RWPE2 (cell line): ENCODE measurements at regions not wholly inside any gene's neighbourhood (a gene's known extent, or its start where the extent isn't known, plus 50 kb on each side); places are given as distances from the start of the nearest gene placed in this dataset.
"Not testable (repeated sequence)": the region's sequence is repeated elsewhere in the genome, so short reads cannot be mapped to it uniquely, and the experiment has no call there.

ENCODE experiments used
- ATAC-seq: fragments of 200-7000 bp; cut with Tn5 transposase; 3 replicates; pipeline ENCODE4 v1.9.1; 2021; ENCODE audit warnings: low read depth
- DNase-seq: peaks from one replicate; pipeline ENCODE4 v3.0.0-alpha.2; 2020; ENCODE audit warnings: low spot score
- H3K27ac ChIP-seq: fragments of 450-650 bp; 2 replicates; pipeline ENCODE4 v1.5.1; 2017; ENCODE audit warnings: mild to moderate bottlenecking; ENCODE audit not compliant: poor library complexity, severe bottlenecking
- H3K27me3 ChIP-seq: fragments of 250-450 bp; sonication (Bioruptor Pico); 2 replicates; pipeline ENCODE4 v1.5.1; 2021; ENCODE audit warnings: mild to moderate bottlenecking, moderate library complexity; ENCODE audit not compliant: insufficient read depth, poor library complexity, severe bottlenecking
- H3K36me3 ChIP-seq: fragments of 250-450 bp; sonication (Bioruptor Pico); 2 replicates; pipeline ENCODE4 v1.5.1; 2020; ENCODE audit warnings: low read depth, mild to moderate bottlenecking, moderate library complexity
- H3K4me1 ChIP-seq: fragments of 250-450 bp; sonication (Bioruptor Pico); 2 replicates; pipeline ENCODE4 v1.5.1; 2021; ENCODE audit warnings: mild to moderate bottlenecking, moderate library complexity; ENCODE audit not compliant: insufficient read depth, poor library complexity, severe bottlenecking
- H3K4me3 ChIP-seq: fragments of 250-450 bp; sonication (Bioruptor Pico); 2 replicates; pipeline ENCODE4 v1.5.1; 2021; ENCODE audit warnings: mild to moderate bottlenecking, moderate library complexity; ENCODE audit not compliant: severe bottlenecking
- H3K9me3 ChIP-seq: fragments of 250-450 bp; sonication (Bioruptor Pico); 2 replicates; pipeline ENCODE4 v1.5.1; 2021; ENCODE audit warnings: mild to moderate bottlenecking, moderate library complexity; ENCODE audit not compliant: severe bottlenecking
- TF ChIP-seq, protein P1 (sequence below): fragments of 450-650 bp; IDR thresholded peaks from one replicate; pipeline ENCODE4 v1.5.1; 2017; ENCODE audit warnings: mild to moderate bottlenecking, moderate library complexity; ENCODE audit not compliant: poor library complexity, severe bottlenecking

DNA sequence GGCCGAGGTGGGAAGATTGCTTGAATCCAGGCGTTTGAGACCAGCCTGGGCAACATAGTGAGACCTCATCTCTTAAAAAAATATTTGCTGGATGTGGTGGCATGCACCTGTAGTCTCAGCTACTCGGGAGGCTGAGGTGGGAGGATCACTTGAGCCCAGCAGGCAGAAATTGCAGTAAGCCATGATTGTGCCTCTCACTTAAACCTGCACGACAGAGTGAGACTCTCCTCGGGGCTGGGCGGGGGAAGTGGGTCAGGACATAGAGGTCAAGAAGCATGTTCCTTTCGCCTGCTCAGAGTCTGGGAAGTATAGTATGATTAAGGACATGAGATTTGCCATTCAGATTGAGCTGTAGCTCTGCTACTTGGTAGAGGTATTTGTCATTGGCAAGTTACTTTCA, 52.3 kb downstream of the SEPTIN7 start:
- not testable (repeated sequence) for ATAC-seq, H3K27me3 ChIP-seq, DNase-seq, H3K4me1 ChIP-seq, H3K9me3 ChIP-seq, H3K4me3 ChIP-seq, H3K27ac ChIP-seq
- peaks cover 25% of the 10 kb centered on the region for H3K36me3 ChIP-seq

DNA sequence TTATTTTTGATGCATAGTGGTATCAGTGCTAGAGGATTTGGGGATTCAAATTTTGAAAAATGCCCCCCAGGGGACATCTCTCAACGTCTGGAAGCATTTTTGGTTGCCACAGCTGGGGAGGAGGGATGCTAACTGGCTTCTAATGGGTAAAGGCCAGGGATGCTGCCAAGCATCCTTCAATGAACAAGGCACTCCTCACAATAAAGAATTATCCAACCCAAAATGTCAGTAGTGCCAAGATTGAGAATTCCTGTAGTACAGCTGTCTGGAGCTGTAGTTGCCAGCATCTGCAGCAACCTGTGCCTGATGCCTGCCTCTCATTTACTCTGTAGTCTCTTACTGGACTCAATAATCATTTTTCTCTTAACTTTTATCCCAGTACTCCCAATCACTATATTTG, 53.5 kb downstream of the SEPTIN7 start:
- Histone ChIP-seq H3K9me3 (no peaks in the 10 kb centered on the region), H3K36me3 (peaks cover 25% of the 10 kb centered on the region), H3K27me3 (no peaks in the 10 kb centered on the region), H3K4me1 (no peaks in the 10 kb centered on the region), H3K27ac (no peak overlapping the region), H3K4me3 (no peak overlapping the region)
- TF ChIP-seq, protein P1, sequence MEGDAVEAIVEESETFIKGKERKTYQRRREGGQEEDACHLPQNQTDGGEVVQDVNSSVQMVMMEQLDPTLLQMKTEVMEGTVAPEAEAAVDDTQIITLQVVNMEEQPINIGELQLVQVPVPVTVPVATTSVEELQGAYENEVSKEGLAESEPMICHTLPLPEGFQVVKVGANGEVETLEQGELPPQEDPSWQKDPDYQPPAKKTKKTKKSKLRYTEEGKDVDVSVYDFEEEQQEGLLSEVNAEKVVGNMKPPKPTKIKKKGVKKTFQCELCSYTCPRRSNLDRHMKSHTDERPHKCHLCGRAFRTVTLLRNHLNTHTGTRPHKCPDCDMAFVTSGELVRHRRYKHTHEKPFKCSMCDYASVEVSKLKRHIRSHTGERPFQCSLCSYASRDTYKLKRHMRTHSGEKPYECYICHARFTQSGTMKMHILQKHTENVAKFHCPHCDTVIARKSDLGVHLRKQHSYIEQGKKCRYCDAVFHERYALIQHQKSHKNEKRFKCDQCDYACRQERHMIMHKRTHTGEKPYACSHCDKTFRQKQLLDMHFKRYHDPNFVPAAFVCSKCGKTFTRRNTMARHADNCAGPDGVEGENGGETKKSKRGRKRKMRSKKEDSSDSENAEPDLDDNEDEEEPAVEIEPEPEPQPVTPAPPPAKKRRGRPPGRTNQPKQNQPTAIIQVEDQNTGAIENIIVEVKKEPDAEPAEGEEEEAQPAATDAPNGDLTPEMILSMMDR = no peak
- ATAC-seq = no peak
- DNase-seq = no peak

DNA sequence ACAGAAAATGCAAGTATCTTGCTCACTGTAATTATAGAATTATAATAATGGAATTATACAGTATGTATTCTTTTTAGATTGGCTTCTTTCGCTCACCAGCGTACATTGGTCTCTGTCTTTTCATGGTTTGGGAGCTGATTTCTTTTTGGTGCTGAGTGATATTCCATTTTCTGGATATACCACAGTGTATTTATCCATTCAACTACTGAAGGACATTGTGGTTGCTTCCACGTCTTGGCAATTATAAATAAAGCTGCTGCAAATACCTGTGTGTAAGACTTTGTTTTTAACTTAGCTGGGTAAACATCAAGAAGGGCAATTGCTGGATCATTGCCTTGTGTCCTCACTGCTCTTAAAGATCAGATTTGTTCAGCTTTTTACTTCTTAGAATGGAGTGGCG, 55.3 kb downstream of the SEPTIN7 start:
- no peak for ATAC-seq
- TF ChIP-seq, protein P1 = no peak
- H3K4me1 ChIP-seq = no peaks in the 10 kb centered on the region

DNA sequence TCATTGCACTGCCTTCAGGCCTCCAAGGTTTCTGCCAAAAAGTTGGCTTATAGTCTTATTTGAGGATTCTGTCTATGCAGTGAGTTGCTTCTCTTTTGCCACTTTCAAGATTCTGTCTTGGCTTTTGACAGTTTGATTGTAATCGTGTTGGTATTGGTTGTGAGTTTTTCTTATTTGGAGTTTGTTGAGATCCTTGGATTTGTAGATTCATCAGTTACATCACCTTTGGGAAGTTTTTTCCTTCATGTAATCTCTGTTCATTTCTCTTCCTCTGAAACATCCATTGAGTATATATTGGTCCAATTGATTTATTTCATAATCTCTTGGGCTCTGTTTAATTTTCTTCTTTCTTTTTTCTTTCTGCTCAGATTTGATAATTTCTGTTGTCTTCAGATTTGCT, 59.8 kb downstream of the SEPTIN7 start:
- ATAC-seq (no peak), DNase-seq (no peak)
- H3K27ac ChIP-seq = no peak overlapping the region
- peaks cover 2% of the 10 kb centered on the region for H3K9me3 ChIP-seq
- H3K36me3 ChIP-seq = peaks cover 36% of the 10 kb centered on the region
- no peaks in the 10 kb centered on the region for H3K27me3 ChIP-seq
- TF ChIP-seq, protein P1 = no peak
- no peak overlapping the region for H3K4me3 ChIP-seq
- no peaks in the 10 kb centered on the region for H3K4me1 ChIP-seq

More for the DNA sequence above, 55.3 kb downstream of the SEPTIN7 start:
- no peak overlapping the region for H3K4me3 ChIP-seq
- H3K27me3 ChIP-seq = no peaks in the 10 kb centered on the region
- peaks cover 21% of the 10 kb centered on the region for H3K36me3 ChIP-seq
- no peak for DNase-seq
- peaks cover 2% of the 10 kb centered on the region for H3K9me3 ChIP-seq
- no peak overlapping the region for H3K27ac ChIP-seq

DNA sequence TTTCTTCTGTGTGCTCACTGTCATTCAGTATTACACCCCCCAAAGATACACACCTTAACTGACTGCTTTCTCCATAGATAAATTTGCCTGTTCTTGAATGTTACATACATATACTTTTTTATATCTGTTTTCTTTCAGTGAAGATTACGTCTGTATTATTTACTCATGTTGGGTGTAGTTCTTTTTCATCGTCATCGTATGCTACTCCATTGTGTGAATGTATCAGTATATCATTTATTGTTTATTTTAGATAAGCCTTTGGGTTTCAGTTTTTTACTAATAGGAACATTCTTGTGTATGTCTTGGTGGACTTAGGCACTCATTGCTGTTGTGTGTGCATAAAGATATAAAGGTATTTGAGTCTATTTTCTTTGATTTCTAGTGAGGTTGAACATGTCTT, 64.4 kb downstream of the SEPTIN7 start:
- Histone ChIP-seq H3K9me3 (peaks cover 2% of the 10 kb centered on the region), H3K4me1 (no peaks in the 10 kb centered on the region), H3K27me3 (no peaks in the 10 kb centered on the region), H3K27ac (no peak overlapping the region), H3K36me3 (peaks cover 54% of the 10 kb centered on the region), H3K4me3 (no peak overlapping the region)
- no peak for DNase-seq
- TF ChIP-seq, protein P1 = no peak
- no peak for ATAC-seq

DNA sequence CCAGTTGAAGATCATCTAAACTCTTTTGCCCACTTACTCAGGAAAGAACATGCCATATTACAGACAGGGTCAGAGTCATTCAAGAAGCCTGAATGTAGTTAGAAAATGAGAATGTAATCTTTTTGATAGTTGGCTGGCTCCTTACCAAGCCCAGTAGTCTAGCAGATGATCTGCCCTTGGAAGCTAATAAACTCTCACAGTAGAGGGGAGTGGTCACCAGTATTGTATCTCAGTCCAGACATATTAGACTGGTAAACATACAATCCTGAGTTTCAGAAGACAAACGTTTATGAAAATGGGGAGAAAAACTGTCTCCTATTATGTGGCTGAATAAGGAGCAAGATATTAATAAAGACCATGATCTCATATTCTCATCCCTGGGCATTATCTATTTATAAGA, 65.3 kb downstream of the SEPTIN7 start:
- Histone ChIP-seq H3K27ac (no peak overlapping the region), H3K4me1 (no peaks in the 10 kb centered on the region), H3K4me3 (no peak overlapping the region), H3K27me3 (no peaks in the 10 kb centered on the region), H3K36me3 (peaks cover 51% of the 10 kb centered on the region), H3K9me3 (no peaks in the 10 kb centered on the region)
- TF ChIP-seq, protein P1 = no peak
- no peak for DNase-seq
- no peak for ATAC-seq

DNA sequence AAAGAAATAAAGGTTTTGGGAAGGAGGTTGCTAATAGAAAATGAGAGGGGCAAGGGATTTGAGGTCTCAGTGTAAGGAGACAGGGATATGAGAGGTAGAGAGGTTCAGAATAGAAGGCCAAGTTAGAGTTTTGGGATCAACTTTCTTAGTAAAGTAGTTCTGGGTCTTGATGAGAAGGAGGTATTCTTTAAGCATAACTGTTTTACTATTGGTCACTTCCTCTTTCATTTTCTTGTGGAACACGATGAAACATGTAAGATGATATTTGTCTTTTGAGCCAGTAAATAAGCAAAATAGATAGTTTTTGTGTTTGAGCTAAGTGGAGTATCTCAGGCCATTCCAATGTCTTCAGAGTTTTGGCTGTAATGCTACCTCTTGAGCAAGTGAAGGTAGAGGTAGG, 68.3 kb downstream of the SEPTIN7 start:
- H3K27ac ChIP-seq, H3K27me3 ChIP-seq, H3K4me3 ChIP-seq, H3K4me1 ChIP-seq, DNase-seq, ATAC-seq, H3K9me3 ChIP-seq: not testable (repeated sequence)
- peaks cover 51% of the 10 kb centered on the region for H3K36me3 ChIP-seq
